Mesendoderm (in vitro differentiated cells): ENCODE measurements at regions not wholly inside any gene's neighbourhood (a gene's known extent, or its start where the extent isn't known, plus 50 kb on each side); places are given as distances from the start of the nearest gene placed in this dataset.

ENCODE experiments used
- DNase-seq: peaks from one replicate; pipeline ENCODE4 v3.0.0; 2013
- H2AK5ac ChIP-seq: 2 replicates; pipeline ENCODE4 v1.6.1; 2013; ENCODE audit warnings: low read length, inconsistent platforms
- H2BK120ac ChIP-seq: 2 replicates; pipeline ENCODE4 v1.6.1; 2013; ENCODE audit warnings: low read depth, mild to moderate bottlenecking, low read length, moderate library complexity, mixed read lengths
- H2BK15ac ChIP-seq: replicated peaks from 2 replicates; pipeline ENCODE4 v1.6.1; 2013; ENCODE audit warnings: low read depth, mild to moderate bottlenecking, moderate library complexity
- H2BK5ac ChIP-seq: 2 replicates; pipeline ENCODE4 v1.6.1; 2013; ENCODE audit warnings: low read length, inconsistent platforms
- H3K18ac ChIP-seq: 2 replicates; pipeline ENCODE4 v1.6.1; 2013; ENCODE audit warnings: mild to moderate bottlenecking, low read length, mixed read lengths
- H3K23ac ChIP-seq: one replicate; pipeline ENCODE4 v1.6.1; 2013; ENCODE audit warnings: low read length
- H3K27ac ChIP-seq: 2 replicates; pipeline ENCODE4 v1.5.1; 2013; ENCODE audit warnings: low read depth, mild to moderate bottlenecking, inconsistent platforms, low read length, moderate library complexity
- H3K27me3 ChIP-seq: 2 replicates; pipeline ENCODE4 v1.6.1; 2013; ENCODE audit warnings: low read length, control low read depth, mild to moderate bottlenecking, inconsistent platforms; ENCODE audit not compliant: insufficient read depth, poor library complexity
- H3K36me3 ChIP-seq: 2 replicates; pipeline ENCODE4 v1.6.1; 2013; ENCODE audit warnings: low read length, inconsistent platforms; ENCODE audit not compliant: control insufficient read depth, insufficient read depth
- H3K4ac ChIP-seq: one replicate; pipeline ENCODE4 v1.6.1; 2013; ENCODE audit warnings: low read depth, mild to moderate bottlenecking, low read length, moderate library complexity
- H3K4me1 ChIP-seq: 2 replicates; pipeline ENCODE4 v1.6.1; 2013; ENCODE audit warnings: low read depth, low read length, inconsistent platforms; ENCODE audit not compliant: control insufficient read depth
- H3K4me2 ChIP-seq: 2 replicates; pipeline ENCODE4 v1.6.1; 2013; ENCODE audit warnings: low read length
- H3K4me3 ChIP-seq: 2 replicates; pipeline ENCODE4 v1.5.1; 2013; ENCODE audit warnings: mild to moderate bottlenecking, low read length
- H3K56ac ChIP-seq: one replicate; pipeline ENCODE4 v1.6.1; 2013; ENCODE audit warnings: low read length
- H3K79me1 ChIP-seq: 2 replicates; pipeline ENCODE4 v1.6.1; 2013; ENCODE audit warnings: low read length, inconsistent platforms
- H3K79me2 ChIP-seq: 2 replicates; pipeline ENCODE4 v1.6.1; 2013; ENCODE audit warnings: mild to moderate bottlenecking, low read length; ENCODE audit not compliant: control insufficient read depth, insufficient read depth
- H3K9ac ChIP-seq: 2 replicates; pipeline ENCODE4 v1.6.1; 2013; ENCODE audit warnings: low read length, inconsistent platforms
- H4K5ac ChIP-seq: one replicate; pipeline ENCODE4 v1.6.1; 2013; ENCODE audit warnings: low read length
- H4K8ac ChIP-seq: one replicate; pipeline ENCODE4 v1.6.1; 2013; ENCODE audit warnings: low read depth, mild to moderate bottlenecking, control low read depth, low read length, moderate library complexity
- WGBS: extraction: QIAGEN DNeasy Blood & Tissue Kit; methylation state at CpG from one replicate; pipeline ENCODE4 v1.1.7; 2013; ENCODE audit warnings: low lambda C conversion rate, missing lambda C conversion rate; ENCODE audit not compliant: insufficient coverage; ENCODE audit errors: extremely low coverage; 5-methylcytosine and 5-hydroxymethylcytosine counted together

DNA sequence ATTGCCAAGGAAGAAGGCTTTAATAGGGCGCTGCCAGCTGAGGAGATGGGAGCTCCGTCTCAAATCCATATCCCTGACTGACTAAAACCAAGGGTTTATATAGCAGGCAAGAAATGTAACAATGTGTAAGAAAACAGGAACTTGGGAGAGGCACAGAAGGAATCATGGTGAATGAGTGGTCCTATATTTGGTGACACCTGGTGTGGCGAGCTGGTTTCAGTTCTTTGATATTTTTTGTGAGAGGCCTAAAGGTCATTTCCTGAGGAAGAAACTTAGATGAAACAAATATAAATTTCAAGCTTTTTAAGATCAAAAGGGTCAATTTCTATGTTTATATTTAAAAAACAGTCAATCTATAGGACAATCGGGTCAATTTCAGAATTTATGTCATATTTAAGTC is 826.3 kb downstream of the SLITRK6 start:
- no CpG with 5 or more reads among the region's 4 CpGs for WGBS
- Histone ChIP-seq H3K79me2 (no peaks in the 10 kb centered on the region), H3K23ac (no peak overlapping the region), H3K18ac (no peak overlapping the region), H3K27ac (no peak overlapping the region), H3K4me2 (no peak overlapping the region), H3K36me3 (no peaks in the 10 kb centered on the region), H3K4me1 (no peaks in the 10 kb centered on the region), H3K27me3 (no peaks in the 10 kb centered on the region), H4K5ac (no peak overlapping the region), H3K4me3 (no peak overlapping the region), H4K8ac (no peak overlapping the region), H3K79me1 (no peaks in the 10 kb centered on the region), H2BK120ac (no peak overlapping the region), H2BK15ac (no peak overlapping the region), H3K56ac (no peak overlapping the region), H2BK5ac (no peak overlapping the region), H3K9ac (no peak overlapping the region), H2AK5ac (no peak overlapping the region), H3K4ac (no peak overlapping the region)
- DNase-seq = no peak

DNA sequence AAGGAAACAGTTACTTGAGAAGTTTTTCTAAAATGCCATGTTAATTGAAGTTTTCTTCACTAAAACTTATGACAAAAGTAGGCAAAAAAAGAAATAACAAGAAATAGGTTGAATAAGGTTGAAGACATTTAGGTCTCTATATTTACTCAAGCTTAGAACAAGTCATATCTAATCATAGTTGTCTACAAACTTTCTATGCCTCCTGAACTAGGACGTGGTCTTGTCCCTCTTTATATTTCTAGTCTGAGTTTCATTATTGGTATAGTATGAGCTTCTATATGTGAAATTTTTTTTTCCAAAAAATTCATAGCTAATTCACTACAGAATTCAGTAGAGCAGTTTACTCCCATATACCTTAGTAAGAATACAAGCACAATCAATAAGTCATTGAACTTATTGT is 836.4 kb downstream of the SLITRK6 start:
- H3K79me1 ChIP-seq = no peaks in the 10 kb centered on the region
- H3K27ac ChIP-seq = no peak overlapping the region
- no peaks in the 10 kb centered on the region for H3K27me3 ChIP-seq
- no peak overlapping the region for H3K18ac ChIP-seq
- no peak overlapping the region for H2BK5ac ChIP-seq
- no peaks in the 10 kb centered on the region for H3K79me2 ChIP-seq
- no peak overlapping the region for H3K4me3 ChIP-seq
- H4K8ac ChIP-seq = no peak overlapping the region
- no peak overlapping the region for H2AK5ac ChIP-seq
- DNase-seq = no peak
- H4K5ac ChIP-seq = no peak overlapping the region
- no peak overlapping the region for H3K4ac ChIP-seq
- no peak overlapping the region for H3K23ac ChIP-seq
- no peaks in the 10 kb centered on the region for H3K36me3 ChIP-seq
- no peak overlapping the region for H3K4me2 ChIP-seq
- H2BK120ac ChIP-seq = no peak overlapping the region
- no peak overlapping the region for H3K56ac ChIP-seq
- H3K9ac ChIP-seq = no peak overlapping the region
- no peak overlapping the region for H2BK15ac ChIP-seq
- no peaks in the 10 kb centered on the region for H3K4me1 ChIP-seq
- no CpG with 5 or more reads among the region's 1 CpG for WGBS

DNA sequence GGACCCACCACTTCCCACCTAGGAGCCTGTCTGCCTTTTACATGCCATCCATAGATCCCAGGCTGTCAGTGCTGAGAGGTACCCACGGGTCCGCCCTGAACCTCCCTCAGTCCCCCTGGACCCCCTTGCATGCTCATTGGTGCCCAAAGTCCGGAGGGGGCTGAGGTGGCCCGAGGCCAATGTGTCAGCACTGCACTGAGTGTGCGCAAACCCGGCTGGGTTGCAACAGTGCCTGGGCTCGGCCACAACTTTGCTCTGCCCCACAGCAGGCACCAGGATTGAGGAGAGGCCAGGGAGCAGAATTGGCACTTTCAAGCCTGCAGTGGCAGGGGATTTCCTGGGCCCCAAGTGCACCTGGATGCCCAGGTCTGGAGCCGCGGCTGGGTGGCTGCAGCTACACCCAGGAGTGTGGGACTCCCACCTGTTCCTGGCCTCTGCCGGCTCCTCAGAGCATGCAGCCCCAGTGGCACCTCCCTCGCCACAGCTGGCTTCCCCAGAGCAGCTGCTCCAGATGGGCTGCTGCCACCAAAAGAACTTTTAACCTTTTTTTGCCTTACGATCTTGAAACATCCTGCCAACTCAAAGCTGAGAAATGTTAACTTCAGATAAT is 837.0 kb downstream of the SLITRK6 start:
- Histone ChIP-seq H3K4ac (no peak overlapping the region), H3K36me3 (no peaks in the 10 kb centered on the region), H3K27me3 (no peaks in the 10 kb centered on the region), H2BK120ac (no peak overlapping the region), H3K79me2 (no peaks in the 10 kb centered on the region), H3K4me1 (no peaks in the 10 kb centered on the region), H3K23ac (no peak overlapping the region), H3K18ac (no peak overlapping the region), H4K8ac (no peak overlapping the region), H2BK5ac (no peak overlapping the region), H3K79me1 (no peaks in the 10 kb centered on the region), H3K4me3 (no peak overlapping the region), H4K5ac (no peak overlapping the region), H2AK5ac (no peak overlapping the region), H3K9ac (no peak overlapping the region), H3K4me2 (no peak overlapping the region), H2BK15ac (no peak overlapping the region), H3K27ac (no peak overlapping the region), H3K56ac (no peak overlapping the region)
- no CpG with 5 or more reads among the region's 12 CpGs for WGBS
- DNase-seq = no peak

DNA sequence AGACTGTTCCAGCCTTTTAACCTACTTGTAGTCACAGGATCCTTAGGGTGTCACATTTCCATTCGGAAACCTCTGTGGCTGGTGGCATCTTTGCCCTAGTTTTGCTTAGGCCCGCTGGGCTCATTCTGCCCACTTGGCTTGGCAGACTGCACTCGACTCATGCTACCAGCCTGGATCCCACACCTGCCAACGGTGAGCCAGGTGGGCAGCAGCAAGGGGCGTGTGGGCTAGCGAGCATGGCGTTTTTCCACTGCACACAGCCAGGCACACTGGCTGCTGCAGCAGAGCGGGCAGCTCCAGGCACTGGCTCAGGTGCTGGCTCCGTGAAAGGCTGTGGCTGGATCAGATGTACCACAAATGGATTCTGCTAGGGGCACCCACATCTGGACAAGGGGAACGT is 838.2 kb downstream of the SLITRK6 start:
- H2AK5ac ChIP-seq = no peak overlapping the region
- no peak overlapping the region for H3K18ac ChIP-seq
- no peak overlapping the region for H3K56ac ChIP-seq
- H3K27ac ChIP-seq = no peak overlapping the region
- no peak overlapping the region for H2BK15ac ChIP-seq
- WGBS = no CpG with 5 or more reads among the region's 10 CpGs
- no peaks in the 10 kb centered on the region for H3K79me2 ChIP-seq
- no peaks in the 10 kb centered on the region for H3K79me1 ChIP-seq
- H4K8ac ChIP-seq = no peak overlapping the region
- no peaks in the 10 kb centered on the region for H3K4me1 ChIP-seq
- no peak overlapping the region for H3K9ac ChIP-seq
- no peak overlapping the region for H4K5ac ChIP-seq
- no peaks in the 10 kb centered on the region for H3K36me3 ChIP-seq
- H2BK5ac ChIP-seq = no peak overlapping the region
- no peaks in the 10 kb centered on the region for H3K27me3 ChIP-seq
- no peak overlapping the region for H3K4me2 ChIP-seq
- H3K4ac ChIP-seq = no peak overlapping the region
- H3K4me3 ChIP-seq = no peak overlapping the region
- DNase-seq = no peak
- no peak overlapping the region for H2BK120ac ChIP-seq
- H3K23ac ChIP-seq = no peak overlapping the region

DNA sequence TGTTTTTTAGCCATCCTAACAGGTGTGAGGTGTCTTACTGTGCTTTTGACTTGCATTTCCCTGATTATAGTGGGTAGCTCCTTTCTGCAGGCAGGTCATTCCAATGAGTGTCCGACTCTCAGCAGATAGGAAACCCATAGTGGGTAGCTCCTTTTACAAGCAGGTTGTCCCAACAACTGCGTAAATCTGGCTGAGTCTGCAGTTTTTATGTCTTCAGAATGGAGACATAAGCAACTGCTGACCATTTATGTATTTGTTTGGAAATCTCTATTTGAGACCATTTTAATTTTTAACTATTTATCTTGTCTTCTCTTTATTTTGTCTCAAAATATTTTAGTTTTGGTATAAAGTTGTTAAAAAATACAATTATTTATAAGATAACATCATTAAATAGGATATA is 839.4 kb downstream of the SLITRK6 start:
- Histone ChIP-seq H3K23ac (no peak overlapping the region), H3K79me1 (no peaks in the 10 kb centered on the region), H3K36me3 (no peaks in the 10 kb centered on the region), H3K27ac (no peak overlapping the region), H2BK120ac (no peak overlapping the region), H3K4me1 (no peaks in the 10 kb centered on the region), H3K4me2 (no peak overlapping the region), H3K79me2 (no peaks in the 10 kb centered on the region), H3K56ac (no peak overlapping the region), H2BK15ac (no peak overlapping the region), H3K9ac (no peak overlapping the region), H2AK5ac (no peak overlapping the region), H4K5ac (no peak overlapping the region), H2BK5ac (no peak overlapping the region), H3K27me3 (no peaks in the 10 kb centered on the region), H3K4me3 (no peak overlapping the region), H3K18ac (no peak overlapping the region), H3K4ac (no peak overlapping the region), H4K8ac (no peak overlapping the region)
- WGBS = no CpG with 5 or more reads among the region's 2 CpGs
- no peak for DNase-seq

DNA sequence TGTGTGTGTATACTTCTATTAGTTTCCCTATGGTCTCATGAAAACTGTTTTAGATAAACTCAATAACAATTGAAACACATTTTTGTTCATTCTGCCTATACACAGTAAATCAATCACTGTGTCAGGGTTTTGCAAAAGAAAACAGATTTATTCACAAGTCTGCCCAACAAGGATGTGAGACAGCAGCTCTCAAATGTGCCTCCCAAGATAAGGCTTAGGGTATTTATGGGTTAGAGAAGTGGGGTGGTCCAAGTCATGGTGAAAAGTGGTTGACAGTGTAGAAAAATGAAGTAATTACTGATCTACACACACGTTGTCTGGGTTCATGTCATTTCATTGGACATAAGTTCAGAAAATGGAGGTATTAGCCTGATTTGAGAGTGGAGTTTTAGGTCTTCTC is 844.6 kb downstream of the SLITRK6 start:
- H2BK15ac ChIP-seq = no peak overlapping the region
- H3K4me2 ChIP-seq = no peak overlapping the region
- no peak overlapping the region for H2BK5ac ChIP-seq
- no peak overlapping the region for H2BK120ac ChIP-seq
- DNase-seq = no peak
- H3K4me1 ChIP-seq = no peaks in the 10 kb centered on the region
- H3K4me3 ChIP-seq = no peak overlapping the region
- WGBS = no CpG with 5 or more reads among the region's 1 CpG
- no peaks in the 10 kb centered on the region for H3K27me3 ChIP-seq
- no peaks in the 10 kb centered on the region for H3K79me1 ChIP-seq
- H4K5ac ChIP-seq = no peak overlapping the region
- H3K4ac ChIP-seq = no peak overlapping the region
- no peak overlapping the region for H4K8ac ChIP-seq
- no peak overlapping the region for H3K9ac ChIP-seq
- H3K27ac ChIP-seq = no peak overlapping the region
- H3K23ac ChIP-seq = no peak overlapping the region
- no peaks in the 10 kb centered on the region for H3K36me3 ChIP-seq
- H3K79me2 ChIP-seq = no peaks in the 10 kb centered on the region
- no peak overlapping the region for H3K18ac ChIP-seq
- no peak overlapping the region for H2AK5ac ChIP-seq
- H3K56ac ChIP-seq = no peak overlapping the region
